ENCODE measurements at regions not wholly inside any gene's neighbourhood (a gene's known extent, or its start where the extent isn't known, plus 50 kb on each side); places are given as distances from the start of the nearest gene placed in this dataset.
"Not testable (repeated sequence)": the region's sequence is repeated elsewhere in the genome, so short reads cannot be mapped to it uniquely, and the experiment has no call there.

DNA sequence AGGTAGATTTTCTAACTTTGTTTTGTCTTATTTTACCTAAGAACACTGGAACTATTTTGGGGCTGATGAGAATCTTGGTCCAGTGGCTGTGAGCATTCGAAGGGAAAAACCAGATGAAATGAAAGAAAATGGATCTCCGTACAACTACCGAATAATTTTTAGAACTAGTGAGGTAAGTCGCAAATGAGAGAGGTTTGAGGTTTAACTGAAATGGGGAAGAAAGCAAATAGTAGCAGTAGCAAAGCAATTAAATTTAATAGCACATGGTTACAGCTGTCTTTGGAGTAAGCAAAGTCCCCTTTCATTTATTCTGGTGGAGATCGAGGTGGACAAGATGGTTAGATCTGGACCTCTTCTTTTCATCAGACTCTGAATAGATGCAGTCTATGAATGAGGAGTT lies 313.5 kb upstream of the RGS6 start:
- DNase-seq = no peak

GRCh38 chr14:71619472-71619871 lies 312.8 kb upstream of the RGS6 start:
- DNase-seq = no peak

GRCh38 chr14:71620401-71620800 lies 311.8 kb upstream of the RGS6 start:
- no peak for DNase-seq

GRCh38 chr14:71621276-71621675 lies 311.0 kb upstream of the RGS6 start:
- no peak for DNase-seq

DNA sequence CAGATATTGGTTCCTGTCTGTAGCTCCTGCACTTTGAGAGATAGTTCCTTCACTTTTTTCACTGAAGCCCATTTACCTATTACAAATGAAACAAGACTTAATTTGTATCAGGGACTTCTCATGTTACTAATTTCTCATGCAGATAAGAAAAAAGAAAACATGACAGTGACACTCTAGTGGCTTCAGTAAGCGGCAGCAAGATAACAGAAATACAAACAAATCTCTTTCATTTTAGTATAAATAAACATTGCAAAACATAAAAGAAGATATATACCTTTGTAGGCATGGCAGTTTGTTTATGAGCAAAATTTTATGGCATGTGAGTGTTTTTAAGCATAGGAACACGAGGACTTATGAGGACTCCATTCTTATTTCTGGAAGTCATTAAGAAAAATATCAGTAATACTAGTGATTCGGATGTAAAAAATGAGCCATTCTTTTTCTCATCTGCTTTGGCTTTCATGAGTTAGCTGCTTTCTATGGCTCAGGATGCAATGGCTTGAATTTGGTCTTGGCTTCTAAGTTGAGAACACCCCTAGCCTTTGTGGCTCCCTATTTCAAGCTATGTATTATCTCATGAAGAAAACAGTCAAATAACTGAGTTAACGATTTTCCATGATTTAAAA lies 310.1 kb upstream of the RGS6 start:
- no peak for DNase-seq

DNA sequence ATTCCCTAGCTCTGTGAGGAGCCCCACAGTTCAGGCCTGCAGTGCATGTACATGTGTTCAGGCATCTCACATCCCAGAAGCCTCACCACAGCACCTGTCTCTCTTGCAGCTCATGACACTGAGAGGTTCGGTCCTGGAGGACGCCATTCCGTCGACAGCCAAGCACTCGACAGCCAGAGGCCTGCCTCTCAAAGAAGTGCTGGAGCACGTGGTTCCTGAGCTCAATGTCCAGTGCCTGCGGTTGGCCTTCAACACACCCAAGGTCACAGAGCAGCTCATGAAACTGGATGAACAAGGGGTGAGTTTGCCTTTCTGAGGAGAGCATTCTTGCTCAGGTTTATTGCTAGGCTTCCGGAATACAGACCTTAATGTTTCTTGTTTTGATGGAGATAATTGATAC lies 308.3 kb upstream of the RGS6 start:
- no peak for DNase-seq

DNA sequence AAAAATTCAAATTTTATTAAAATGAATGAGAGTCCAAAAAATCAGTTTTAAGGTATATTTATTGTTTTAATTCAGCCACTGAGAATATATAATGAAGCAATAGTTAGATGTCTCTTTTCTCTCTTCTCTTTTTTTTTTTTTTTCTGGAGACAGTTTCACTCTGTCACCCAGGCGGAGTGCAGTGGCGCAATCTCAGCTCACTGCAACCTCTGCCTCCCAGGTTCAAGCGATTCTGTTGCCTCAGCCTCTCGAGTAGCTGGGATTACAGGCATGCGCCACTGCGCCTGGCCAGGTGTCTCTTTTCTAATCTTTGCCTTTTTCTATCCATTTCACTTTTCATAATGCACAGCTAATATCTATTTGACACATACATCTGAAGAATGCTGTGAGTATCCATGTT lies 307.1 kb upstream of the RGS6 start:
- DNase-seq = no peak

DNA sequence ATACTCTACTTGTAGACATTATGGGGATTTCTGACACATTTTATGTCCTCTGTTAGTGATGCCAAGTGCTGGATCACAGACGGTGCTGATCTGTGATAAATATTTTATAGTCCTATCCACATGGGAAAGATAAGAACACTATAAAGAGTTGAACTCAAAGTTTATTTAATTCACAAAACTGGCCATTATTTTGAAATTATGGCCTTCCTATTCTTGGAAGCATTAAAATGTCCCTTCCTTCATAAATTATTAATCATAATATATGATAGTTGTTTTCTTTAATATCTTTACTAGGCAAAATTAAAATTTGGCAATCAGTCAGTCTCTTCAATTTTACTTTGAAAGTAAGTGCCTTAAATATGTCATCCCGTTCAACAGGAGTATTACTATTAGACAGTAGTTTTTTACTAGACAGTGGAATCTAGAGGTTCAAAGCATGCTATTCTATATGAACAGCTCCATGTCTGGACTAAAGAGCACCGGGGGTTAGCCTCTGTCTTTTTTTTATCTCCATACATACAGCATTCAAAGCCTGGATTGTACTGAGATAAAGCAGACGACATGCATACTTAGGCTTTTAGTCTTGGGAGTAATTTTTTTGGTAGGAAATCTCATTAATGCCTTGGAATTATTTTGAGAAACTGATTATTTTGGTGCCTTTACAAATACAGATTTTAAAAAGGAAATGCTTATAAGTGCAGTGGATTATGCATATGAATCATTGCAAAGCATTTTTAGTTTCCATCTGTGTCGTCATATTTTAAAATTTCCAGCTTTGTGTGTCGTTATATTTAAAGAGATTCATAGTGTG lies 306.1 kb upstream of the RGS6 start:
- DNase-seq = no peak

DNA sequence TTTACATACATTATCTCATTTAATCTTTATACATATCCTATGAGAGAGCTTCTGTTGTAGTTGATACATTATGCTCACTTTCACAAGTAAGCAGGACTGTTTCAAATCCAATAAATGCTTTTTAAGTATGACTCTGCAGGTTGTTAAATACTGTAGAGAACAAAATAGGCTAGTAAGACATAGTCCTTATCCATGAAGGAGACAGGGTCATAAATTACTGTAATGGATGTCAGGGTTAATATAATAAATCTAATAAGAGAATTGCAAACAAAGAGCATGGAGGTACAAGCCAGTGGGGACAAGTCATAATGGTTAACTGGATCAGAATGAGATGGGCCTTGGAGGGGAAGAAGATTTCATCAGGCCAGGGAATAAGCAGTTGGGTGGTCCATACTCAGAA lies 303.8 kb upstream of the RGS6 start:
- no peak for DNase-seq

GRCh38 chr14:71629250-71629649 lies 303.0 kb upstream of the RGS6 start:
- DNase-seq = no peak

- no peak for DNase-seq
Observed at GRCh38 chr14:71629765-71630492, 302.3 kb upstream of the RGS6 start.

GRCh38 chr14:71631030-71631429 lies 301.2 kb upstream of the RGS6 start:
- not testable (repeated sequence) for DNase-seq

- no peak for DNase-seq
Observed at GRCh38 chr14:71632440-71632946, 299.7 kb upstream of the RGS6 start.

DNA sequence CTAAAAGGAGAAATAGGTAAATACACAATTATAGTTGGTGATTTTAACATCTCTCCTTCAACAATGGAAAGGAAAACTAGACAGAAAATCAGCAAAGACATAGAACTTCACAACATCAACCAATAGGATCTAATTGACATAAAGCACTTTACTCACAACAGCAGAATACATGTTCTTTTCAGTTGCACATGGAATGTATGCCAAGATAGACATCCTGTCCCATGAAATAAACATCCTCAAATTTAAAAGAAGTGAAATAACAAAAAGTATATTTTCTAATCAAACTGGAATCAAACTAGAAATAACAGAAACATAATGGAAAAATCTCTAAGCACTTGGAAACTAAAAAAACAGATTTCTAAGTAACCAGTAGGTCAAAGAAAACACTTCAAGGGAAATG lies 296.2 kb upstream of the RGS6 start:
- no peak for DNase-seq

GRCh38 chr14:71636820-71637471 lies 295.3 kb upstream of the RGS6 start:
- DNase-seq = no peak

- DNase-seq = no peak
Observed at GRCh38 chr14:71638523-71639196, 293.6 kb upstream of the RGS6 start.

GRCh38 chr14:71642715-71643114 lies 289.5 kb upstream of the RGS6 start:
- DNase-seq = no peak

DNA sequence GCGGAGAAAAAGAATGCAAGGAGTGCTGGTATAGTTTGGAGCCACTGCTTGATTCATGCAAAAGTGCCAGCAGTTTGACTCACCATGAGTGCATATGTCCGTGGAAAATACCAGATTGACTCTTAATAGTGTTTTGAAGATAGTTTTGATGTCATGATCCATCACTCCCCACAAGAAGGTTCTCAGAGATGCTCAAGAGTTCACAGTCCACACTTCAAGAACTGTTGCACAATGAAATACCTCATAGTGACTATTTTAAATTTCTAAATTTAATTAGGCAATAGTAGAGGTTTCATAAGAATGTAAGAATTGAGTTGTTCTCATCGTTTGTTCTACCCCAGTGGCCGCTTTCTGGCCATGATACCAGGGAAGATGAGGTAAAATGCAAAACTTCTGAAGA lies 286.6 kb upstream of the RGS6 start:
- no peak for DNase-seq

DNA sequence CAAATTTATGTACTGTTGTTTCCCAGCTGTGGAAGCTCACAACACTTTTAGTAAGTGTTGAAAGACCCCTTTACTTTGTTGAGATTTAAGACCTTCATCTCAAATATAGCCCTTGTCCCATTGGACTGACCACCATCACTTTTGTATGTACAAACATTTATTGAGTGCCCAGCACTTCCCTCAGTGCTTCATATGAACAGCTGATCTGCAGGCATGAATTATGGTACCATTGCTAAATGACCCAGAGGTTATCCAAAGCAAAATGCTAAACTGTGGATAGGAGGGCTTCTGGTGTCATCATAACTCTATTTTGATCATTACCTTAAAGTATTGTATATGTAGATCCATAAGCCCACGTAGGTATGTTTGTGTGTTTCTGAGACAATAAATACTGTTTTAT lies 285.7 kb upstream of the RGS6 start:
- no peak for DNase-seq

- DNase-seq = peak; percentile 3
Observed at GRCh38 chr14:71647086-71647784, 285.0 kb upstream of the RGS6 start.

DNA sequence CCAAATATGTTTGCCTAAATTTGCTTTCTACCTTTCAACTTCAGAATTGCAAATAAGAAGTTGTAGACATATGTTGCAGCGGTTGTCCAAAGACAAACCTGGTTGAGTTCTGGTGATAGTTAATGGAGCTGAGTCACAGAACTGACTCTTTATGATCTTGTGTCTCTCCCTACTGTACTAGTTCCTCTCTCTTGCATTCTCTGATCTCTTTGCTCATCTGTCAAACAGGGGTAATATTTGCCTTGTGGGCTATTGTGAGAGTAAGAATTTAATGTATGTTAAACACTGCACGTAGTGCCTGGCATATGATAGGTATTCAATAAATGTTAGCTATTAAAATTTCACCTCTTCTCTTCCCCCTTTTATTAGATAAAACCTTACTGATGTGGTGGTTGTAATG lies 283.5 kb upstream of the RGS6 start:
- no peak for DNase-seq

GRCh38 chr14:71650187-71650755 lies 282.0 kb upstream of the RGS6 start:
- no peak for DNase-seq
